Keratinocyte (primary cell): ENCODE measurements at regions not wholly inside any gene's neighbourhood (a gene's known extent, or its start where the extent isn't known, plus 50 kb on each side); places are given as distances from the start of the nearest gene placed in this dataset.
A peak's percentile ranks its signal among the peaks of the same experiment; 100 is the strongest.

Source experiments
- DNase-seq: peaks from one replicate; pipeline ENCODE4 v3.0.0-alpha.2; 2011; ENCODE audit warnings: low read depth, missing footprints, low spot score
- FAIRE-seq: peaks from 2 replicates; lab custom pipeline; 2011; peaks lifted over from hg19 to GRCh38; lab: Jason Lieb, UNC
- H2AFZ ChIP-seq: 2 replicates; pipeline ENCODE4 v1.6.0; 2012; ENCODE audit warnings: low read length, control low read depth, inconsistent platforms; ENCODE audit not compliant: control insufficient read depth
- H3K27ac ChIP-seq: 2 replicates; pipeline ENCODE4 v1.5.1; 2011; ENCODE audit warnings: low read length; ENCODE audit not compliant: control insufficient read depth, insufficient read depth
- H3K27me3 ChIP-seq: 3 replicates; pipeline ENCODE4 v1.6.0; 2011; ENCODE audit warnings: low read length; ENCODE audit not compliant: control insufficient read depth, insufficient read depth; ENCODE audit errors: extremely low read depth
- H3K36me3 ChIP-seq, 2 experiments: 2 replicates in 1 of 2; 3 replicates in 1 of 2; pipeline ENCODE4 v1.5.1; 2011; ENCODE audit warnings: low read length in 2 of 2, mild to moderate bottlenecking in 1 of 2; ENCODE audit not compliant: control insufficient read depth in 2 of 2, insufficient read depth in 2 of 2; ENCODE audit errors: extremely low read depth in 1 of 2
- H3K4me1 ChIP-seq: 3 replicates; pipeline ENCODE4 v1.5.1; 2011; ENCODE audit warnings: low read length; ENCODE audit not compliant: control insufficient read depth, insufficient read depth; ENCODE audit errors: extremely low read depth
- H3K4me2 ChIP-seq: 3 replicates; pipeline ENCODE4 v1.6.0; 2011; ENCODE audit warnings: low read depth, low read length; ENCODE audit not compliant: control insufficient read depth, insufficient read depth; ENCODE audit errors: extremely low read depth
- H3K4me3 ChIP-seq, 3 experiments: fragments of 200-600 bp in 1 of 3; sonication (generic) in 1 of 3; 2 replicates in 2 of 3; 3 replicates in 1 of 3; pipeline ENCODE4 v1.5.1; 2011 to 2016; ENCODE audit warnings: low read length in 3 of 3, mild to moderate bottlenecking in 3 of 3, control low read depth in 2 of 3, inconsistent platforms in 1 of 3, low read depth in 1 of 3, mixed read lengths in 1 of 3, mixed run types in 1 of 3, moderate library complexity in 1 of 3; ENCODE audit not compliant: control insufficient read depth in 2 of 3, insufficient read depth in 2 of 3; ENCODE audit errors: extremely low read depth in 1 of 3
- H3K79me2 ChIP-seq: 2 replicates; pipeline ENCODE4 v1.6.0; 2012; ENCODE audit warnings: low read length; ENCODE audit not compliant: control insufficient read depth, insufficient read depth
- H3K9ac ChIP-seq: 3 replicates; pipeline ENCODE4 v1.6.0; 2011; ENCODE audit warnings: low read length; ENCODE audit not compliant: control insufficient read depth, insufficient read depth; ENCODE audit errors: extremely low read depth
- H3K9me1 ChIP-seq: 3 replicates; pipeline ENCODE4 v1.6.0; 2011; ENCODE audit warnings: low read length; ENCODE audit not compliant: control insufficient read depth, insufficient read depth; ENCODE audit errors: extremely low read depth
- H3K9me3 ChIP-seq: 2 replicates; pipeline ENCODE4 v1.5.1; 2012; ENCODE audit warnings: low read depth, low read length; ENCODE audit not compliant: control insufficient read depth
- H4K20me1 ChIP-seq: 3 replicates; pipeline ENCODE4 v1.6.0; 2011; ENCODE audit warnings: low read length; ENCODE audit not compliant: control insufficient read depth, insufficient read depth; ENCODE audit errors: extremely low read depth
- CTCF ChIP-seq, 3 experiments: IDR thresholded peaks in 1 of 3; conservative IDR thresholded peaks in 1 of 3; optimal IDR thresholded peaks in 1 of 3; 2 replicates in 2 of 3; 3 replicates in 1 of 3; pipeline versions ENCODE3 to v1.5.1; 2011; ENCODE audit warnings: low read length in 3 of 3, mild to moderate bottlenecking in 3 of 3, moderate library complexity in 2 of 3, control low read depth in 1 of 3, inconsistent platforms in 1 of 3; ENCODE audit not compliant: insufficient read depth in 2 of 3; ENCODE audit errors: extremely low read depth in 1 of 3
- EZH2 ChIP-seq: IDR thresholded peaks from one replicate; pipeline ENCODE4 v1.6.1; 2012; ENCODE audit warnings: inconsistent platforms, mild to moderate bottlenecking, low read length, moderate library complexity
- dilution Hi-C: fragments of 300-500 bp; cut with MboI; formaldehyde crosslinking; loops from one replicate; pipeline ENCODE4 v1.7.0; 2020; ENCODE audit warnings: low sequenced_read_pairs; ENCODE audit not compliant: extremely low pct_ligation_motif_present

- Histone ChIP-seq H3K4me1 (peaks cover 26% of the 10 kb centered on the region), H3K36me3 (no peaks in the 10 kb centered on the region), H3K27me3 (no peaks in the 10 kb centered on the region), H4K20me1 (no peaks in the 10 kb centered on the region), H3K4me2 (peak overlapping the region; percentile 65), H3K4me3 (no peak overlapping the region), H3K9me3 (no peaks in the 10 kb centered on the region), H2AFZ (peak overlapping the region; percentile 34), H3K79me2 (no peaks in the 10 kb centered on the region), H3K9ac (peak overlapping the region; percentile 16), H3K27ac (peak overlapping the region; percentile 81), H3K9me1 (no peaks in the 10 kb centered on the region)
- no peak for DNase-seq
- dilution Hi-C loops: no loop called here
- no peak for FAIRE-seq
- TF ChIP-seq CTCF (optimal IDR thresholded peaks at IDR 0.05 in 1 of 3, IDR thresholded peaks at IDR 0.05 in 1 of 3, conservative IDR thresholded peaks at IDR 0.05 in 1 of 3; ENCODE audit: extremely low read depth in 1 of 3, insufficient read depth in 2 of 3, low read length in 3 of 3) (no peak), EZH2 (no peak)
Observed at GRCh38 chr16:54847609-54848008, 83.1 kb upstream of the IRX5 start.

- dilution Hi-C loops: no loop called here
- Histone ChIP-seq H3K4me2 (peak overlapping the region; percentile 65), H3K9me1 (no peaks in the 10 kb centered on the region), H3K4me1 (peaks cover 26% of the 10 kb centered on the region), H3K36me3 (no peaks in the 10 kb centered on the region), H3K27me3 (no peaks in the 10 kb centered on the region), H2AFZ (peak overlapping the region; percentile 42), H3K9ac (peak overlapping the region; percentile 60), H4K20me1 (no peaks in the 10 kb centered on the region), H3K27ac (peak overlapping the region; percentile 81), H3K79me2 (no peaks in the 10 kb centered on the region), H3K4me3 (no peak overlapping the region), H3K9me3 (no peaks in the 10 kb centered on the region)
- FAIRE-seq: peak; percentile 97
- DNase-seq: peak; percentile 99
- TF ChIP-seq CTCF (optimal IDR thresholded peaks at IDR 0.05 in 1 of 3, IDR thresholded peaks at IDR 0.05 in 1 of 3, conservative IDR thresholded peaks at IDR 0.05 in 1 of 3; ENCODE audit: extremely low read depth in 1 of 3, insufficient read depth in 2 of 3, low read length in 3 of 3) (no peak), EZH2 (no peak)
Observed at GRCh38 chr16:54847207-54847606, 83.5 kb upstream of the IRX5 start.
